ENCODE measurements at regions not wholly inside any gene's neighbourhood (a gene's known extent, or its start where the extent isn't known, plus 50 kb on each side); places are given as distances from the start of the nearest gene placed in this dataset.

GRCh38 chr7:32762925-32763293 is 128.7 kb downstream of the KBTBD2 start:
- TF ChIP-seq CTCF (IDR thresholded peaks at IDR 0.05) (no peak), POLR2A (IDR thresholded peaks at IDR 0.05) (no peak)
